GM03348 (cell line): ENCODE measurements at regions not wholly inside any gene's neighbourhood (a gene's known extent, or its start where the extent isn't known, plus 50 kb on each side); places are given as distances from the start of the nearest gene placed in this dataset.

Source experiments
- DNase-seq: peaks from one replicate; pipeline ENCODE4 v3.0.0; 2012; ENCODE audit warnings: low spot score

- no peak for DNase-seq
Observed at GRCh38 chr6:133583907-133584427, 304.9 kb upstream of the TCF21 start.

- DNase-seq = no peak
Observed at GRCh38 chr6:133584823-133585222, 304.1 kb upstream of the TCF21 start.

- DNase-seq = no peak
Observed at GRCh38 chr6:133585978-133586377, 302.9 kb upstream of the TCF21 start.

- peak; percentile 64 for DNase-seq
Observed at GRCh38 chr6:133587546-133588160, 301.3 kb upstream of the TCF21 start.

GRCh38 chr6:133590196-133590595 lies 298.7 kb upstream of the TCF21 start:
- DNase-seq = no peak

DNA sequence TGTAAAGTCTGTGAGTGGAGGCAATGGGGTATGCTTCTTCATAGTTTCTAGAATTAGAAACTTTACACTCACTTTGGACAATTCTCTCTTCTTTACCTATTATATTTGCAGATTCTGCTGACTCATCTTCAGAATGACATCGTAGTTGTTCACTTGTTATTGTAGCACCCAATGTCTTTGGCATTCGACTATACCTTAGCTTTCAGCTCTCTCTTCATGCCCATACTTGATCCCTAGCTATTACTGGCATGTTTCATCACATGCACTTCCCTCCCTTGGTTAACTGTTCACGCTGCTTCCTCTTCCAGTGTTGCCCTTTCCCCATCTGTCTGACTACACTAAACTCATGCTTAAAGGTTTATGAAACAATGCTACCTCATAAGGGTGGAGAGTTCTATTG lies 298.1 kb upstream of the TCF21 start:
- DNase-seq = no peak

DNA sequence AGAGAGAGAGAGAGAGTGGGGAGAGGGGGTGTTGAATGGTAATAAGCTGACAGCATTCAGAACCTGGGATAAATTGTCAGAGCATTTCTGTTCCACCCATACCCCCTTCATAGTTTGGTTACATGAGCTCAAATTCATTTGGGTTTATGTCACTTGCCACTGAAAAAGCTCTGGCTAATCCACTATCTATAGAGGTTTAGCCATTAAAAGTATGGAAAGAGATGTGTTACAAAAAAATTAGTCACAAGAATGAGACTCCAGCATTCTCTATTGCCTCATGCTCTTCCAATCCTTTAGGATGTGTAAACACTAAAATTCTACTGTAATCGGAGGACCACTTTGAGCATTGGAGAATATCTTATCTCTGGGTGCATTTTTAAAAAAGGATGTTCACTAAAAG lies 297.6 kb upstream of the TCF21 start:
- DNase-seq = no peak

DNA sequence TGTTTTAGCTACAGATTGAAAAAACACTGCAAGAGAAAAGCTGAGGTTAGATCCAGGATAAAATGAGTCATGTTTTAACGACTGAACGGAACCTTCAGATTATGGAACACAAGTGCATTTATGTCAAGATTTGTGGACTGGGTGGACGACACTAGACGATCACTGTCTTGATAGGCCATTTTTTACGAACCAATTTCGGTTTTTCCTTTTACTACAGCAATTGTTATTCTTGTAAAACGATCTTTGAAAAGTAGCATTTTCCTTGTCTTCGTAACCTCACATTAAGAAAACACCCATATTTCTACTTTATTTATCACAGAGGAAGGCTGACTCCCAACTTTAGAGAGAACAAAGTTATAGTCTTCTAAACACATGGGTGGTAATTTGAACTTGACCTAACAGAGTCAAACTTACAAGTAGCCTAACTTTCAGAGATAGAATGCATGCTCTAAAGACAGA lies 294.2 kb upstream of the TCF21 start:
- no peak for DNase-seq

DNA sequence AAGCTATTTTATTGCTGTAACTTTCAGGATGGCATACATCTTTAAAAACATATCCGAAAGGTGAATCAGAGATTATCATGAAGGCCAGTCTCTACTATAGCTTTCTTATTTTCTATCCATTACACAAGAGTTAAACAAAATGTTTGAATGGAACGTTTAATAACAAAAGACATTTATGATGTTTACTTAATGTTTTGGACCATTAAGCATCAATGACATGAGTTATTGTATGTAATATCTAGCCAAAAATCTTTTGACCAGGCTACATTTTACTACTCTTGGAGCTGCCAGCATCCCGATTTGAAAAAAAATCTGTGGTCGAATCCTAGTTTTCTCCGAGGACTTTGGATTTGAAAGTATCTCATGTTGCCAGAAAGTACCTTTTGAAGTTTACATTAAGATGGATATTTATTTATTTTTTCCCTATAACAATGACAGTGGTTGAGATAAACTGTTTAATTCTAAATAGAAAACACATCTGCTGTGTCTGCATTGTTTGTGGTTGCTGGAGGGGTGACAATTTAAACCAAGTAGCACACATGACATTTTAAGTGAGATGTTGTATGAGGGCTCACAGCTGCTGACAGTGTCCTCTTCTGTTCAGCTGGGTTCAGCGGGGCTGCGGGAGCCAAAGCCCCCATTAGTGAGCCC lies 293.7 kb upstream of the TCF21 start:
- DNase-seq = peak; percentile 7

GRCh38 chr6:133606852-133607251 lies 282.1 kb upstream of the TCF21 start:
- no peak for DNase-seq

DNA sequence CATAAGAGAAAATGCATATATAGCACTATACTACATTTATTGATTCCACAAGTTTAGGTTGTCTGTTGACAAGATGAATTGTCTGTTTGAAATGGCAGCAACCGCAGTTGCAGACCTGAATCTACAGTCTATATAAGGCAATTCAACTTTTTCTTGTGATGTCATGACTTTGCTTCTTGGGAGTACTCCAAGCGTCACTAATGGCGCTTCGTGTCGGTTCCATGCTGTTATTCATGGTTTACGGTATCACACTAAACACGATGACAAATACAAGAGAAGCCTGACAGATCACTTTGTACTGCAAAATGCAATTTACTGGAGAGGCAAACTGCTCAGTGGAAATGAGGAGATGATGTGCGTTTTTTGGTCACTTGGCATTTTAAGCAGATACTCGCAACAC lies 280.3 kb upstream of the TCF21 start:
- no peak for DNase-seq

GRCh38 chr6:133609415-133610226 lies 279.3 kb upstream of the TCF21 start:
- DNase-seq = peak; percentile 73

DNA sequence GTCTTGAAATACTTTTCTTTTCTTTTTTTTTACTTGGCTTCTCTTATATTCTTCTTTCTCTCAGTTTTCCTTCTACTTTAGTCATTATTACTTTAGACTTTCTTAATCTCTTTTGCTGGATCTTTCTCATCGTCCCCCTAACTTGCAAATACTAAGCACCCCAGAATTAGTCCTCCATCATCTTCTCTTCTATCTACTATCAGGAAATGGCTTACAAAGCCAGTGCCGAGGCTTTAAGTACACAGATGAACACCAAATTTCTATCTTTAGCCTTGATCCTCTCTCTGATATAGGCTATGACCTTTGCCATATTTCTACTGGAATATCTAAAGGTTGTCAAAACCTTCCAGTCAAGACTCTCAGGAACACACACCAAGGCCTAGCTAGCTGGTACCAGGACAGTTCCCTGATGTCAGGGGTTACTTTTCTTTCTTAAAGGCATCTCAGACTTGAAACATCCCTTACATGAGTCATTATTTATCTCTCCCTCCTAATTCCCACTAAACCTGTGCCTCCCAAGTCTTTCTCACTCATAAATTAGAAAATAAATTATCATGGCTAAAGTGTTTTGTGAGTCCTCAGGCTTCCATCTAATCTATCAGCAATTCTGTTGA lies 278.6 kb upstream of the TCF21 start:
- no peak for DNase-seq

GRCh38 chr6:133610971-133611370 lies 277.9 kb upstream of the TCF21 start:
- DNase-seq = no peak

- no peak for DNase-seq
Observed at GRCh38 chr6:133612459-133612858, 276.5 kb upstream of the TCF21 start.

DNA sequence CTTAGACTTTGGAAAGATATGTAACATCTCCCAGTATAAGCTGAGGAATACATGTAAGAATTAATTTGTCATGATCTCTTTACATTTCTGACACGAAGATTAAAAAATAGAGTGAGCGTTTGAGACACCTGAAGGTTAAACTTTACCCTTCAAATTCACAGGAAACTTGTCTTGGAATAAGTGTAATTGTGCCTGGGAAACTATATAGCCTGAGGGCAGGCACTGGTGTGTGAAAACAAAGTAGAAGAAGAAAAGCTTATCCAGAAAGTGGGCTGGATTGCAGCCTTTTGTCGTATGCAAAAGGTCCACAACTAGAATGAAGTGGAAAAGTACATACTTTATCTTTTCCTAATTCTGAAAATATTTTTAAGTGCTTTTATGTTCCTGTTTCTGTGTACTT lies 275.7 kb upstream of the TCF21 start:
- no peak for DNase-seq

DNA sequence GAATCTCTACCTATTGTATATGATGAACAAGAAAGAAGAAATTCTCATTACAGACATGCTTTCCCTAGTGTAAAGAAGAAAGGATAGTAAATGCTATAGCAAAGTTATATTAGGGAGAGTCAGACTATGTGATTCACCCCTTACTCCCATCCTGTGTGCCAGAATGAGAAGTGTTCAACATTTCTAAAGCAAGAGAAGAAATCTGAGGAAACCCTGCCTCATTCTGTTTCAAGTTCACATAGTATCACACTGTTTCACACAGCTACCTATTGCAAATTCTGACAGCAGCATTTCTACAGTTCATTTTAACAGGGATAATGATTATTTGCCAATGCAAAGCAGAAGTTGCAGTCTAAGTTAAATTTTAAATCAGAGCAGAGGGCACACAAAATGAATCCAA lies 267.2 kb upstream of the TCF21 start:
- peak; percentile 41 for DNase-seq

DNA sequence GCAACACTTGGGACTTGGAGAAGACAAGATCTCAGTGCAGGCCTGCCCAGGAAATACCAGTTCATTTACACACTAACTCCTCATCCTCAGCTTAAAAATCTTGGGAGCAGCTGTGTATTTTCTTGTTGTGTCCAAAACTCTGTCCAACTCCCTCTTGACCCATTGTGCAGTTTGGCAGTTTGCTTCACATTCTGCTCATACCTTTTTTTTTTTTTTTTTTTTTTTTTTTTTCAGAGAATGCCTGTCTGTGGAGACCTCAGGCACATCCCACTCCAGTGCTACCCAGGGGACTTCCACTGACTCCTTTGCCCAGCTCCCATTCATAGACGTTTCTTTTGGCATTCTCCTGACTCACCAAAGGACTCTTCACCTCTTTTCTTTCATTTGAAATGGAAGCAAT lies 265.8 kb upstream of the TCF21 start:
- peak; percentile 70 for DNase-seq

DNA sequence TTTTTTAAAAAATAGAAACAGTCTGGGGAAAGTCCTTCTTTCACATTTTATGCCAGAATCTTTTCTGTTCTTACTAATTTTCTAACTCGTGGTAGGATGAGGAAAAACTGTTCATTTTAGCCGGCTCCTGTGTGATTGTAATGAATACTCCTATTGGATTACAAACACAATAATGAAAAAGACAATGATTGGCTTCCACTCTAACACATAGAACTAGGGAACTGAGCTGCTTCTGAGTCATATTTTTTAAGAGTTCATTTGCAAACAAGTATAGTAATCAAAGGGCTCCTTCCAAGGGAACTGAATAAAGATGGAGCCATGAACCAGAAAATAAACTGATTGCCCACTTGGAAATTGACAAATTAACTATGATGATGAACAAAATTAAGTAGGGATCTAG lies 265.3 kb upstream of the TCF21 start:
- DNase-seq = no peak

DNA sequence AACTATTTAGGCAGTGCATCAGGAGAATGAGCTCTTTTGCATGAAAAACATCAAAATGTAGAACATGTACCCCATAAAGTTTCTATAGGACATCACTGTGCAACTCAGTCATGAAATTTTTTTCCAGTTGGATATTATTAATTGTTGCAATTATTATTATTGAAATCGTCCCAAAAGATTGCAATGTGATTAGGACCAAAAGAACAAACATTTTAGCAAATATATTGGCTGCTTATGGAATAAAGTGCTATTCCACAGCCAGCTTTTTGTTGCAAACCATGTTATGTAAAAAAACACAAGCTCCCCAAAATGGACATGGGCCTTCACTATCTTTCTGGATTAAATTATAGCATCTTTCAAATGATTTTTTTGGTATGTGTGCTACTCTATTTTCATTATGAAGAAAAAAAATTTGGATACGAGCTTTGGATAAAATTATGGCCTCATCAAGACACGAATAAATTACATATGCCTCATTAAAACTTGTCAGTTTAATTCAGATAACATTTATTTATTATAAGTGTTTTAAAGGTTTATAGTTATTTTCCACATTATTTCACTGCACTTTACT lies 262.7 kb upstream of the TCF21 start:
- DNase-seq = no peak

- DNase-seq = no peak
Observed at GRCh38 chr6:133629970-133630369, 258.9 kb upstream of the TCF21 start.

GRCh38 chr6:133630651-133631050 lies 258.3 kb upstream of the TCF21 start:
- no peak for DNase-seq
